ENCODE measurements at regions not wholly inside any gene's neighbourhood (a gene's known extent, or its start where the extent isn't known, plus 50 kb on each side); places are given as distances from the start of the nearest gene placed in this dataset.
"Not testable (repeated sequence)": the region's sequence is repeated elsewhere in the genome, so short reads cannot be mapped to it uniquely, and the experiment has no call there.

DNA sequence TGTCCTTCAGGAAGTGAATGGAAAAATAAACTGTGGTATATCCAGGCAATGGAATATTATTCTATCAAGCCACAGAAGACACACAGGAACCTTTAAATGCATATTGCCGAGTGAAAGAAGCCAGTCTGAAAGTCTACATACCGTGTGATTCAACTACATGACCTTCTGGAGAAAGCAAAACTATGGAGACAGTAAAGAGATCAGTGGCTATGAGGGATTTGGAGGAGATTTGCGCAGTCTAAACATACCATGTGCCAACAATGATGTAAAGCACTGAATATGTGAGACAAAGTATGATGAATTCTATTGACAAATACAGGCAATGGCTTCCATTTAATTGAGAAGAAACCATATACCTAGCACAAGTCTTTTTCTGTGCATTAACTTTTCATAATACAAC, 518.3 kb upstream of the ZNF337 start:
- DNase-seq: no peak

- DNase-seq: peak; percentile 4
Observed at GRCh38 chr20:26209171-26209941, 512.7 kb upstream of the ZNF337 start.

DNA sequence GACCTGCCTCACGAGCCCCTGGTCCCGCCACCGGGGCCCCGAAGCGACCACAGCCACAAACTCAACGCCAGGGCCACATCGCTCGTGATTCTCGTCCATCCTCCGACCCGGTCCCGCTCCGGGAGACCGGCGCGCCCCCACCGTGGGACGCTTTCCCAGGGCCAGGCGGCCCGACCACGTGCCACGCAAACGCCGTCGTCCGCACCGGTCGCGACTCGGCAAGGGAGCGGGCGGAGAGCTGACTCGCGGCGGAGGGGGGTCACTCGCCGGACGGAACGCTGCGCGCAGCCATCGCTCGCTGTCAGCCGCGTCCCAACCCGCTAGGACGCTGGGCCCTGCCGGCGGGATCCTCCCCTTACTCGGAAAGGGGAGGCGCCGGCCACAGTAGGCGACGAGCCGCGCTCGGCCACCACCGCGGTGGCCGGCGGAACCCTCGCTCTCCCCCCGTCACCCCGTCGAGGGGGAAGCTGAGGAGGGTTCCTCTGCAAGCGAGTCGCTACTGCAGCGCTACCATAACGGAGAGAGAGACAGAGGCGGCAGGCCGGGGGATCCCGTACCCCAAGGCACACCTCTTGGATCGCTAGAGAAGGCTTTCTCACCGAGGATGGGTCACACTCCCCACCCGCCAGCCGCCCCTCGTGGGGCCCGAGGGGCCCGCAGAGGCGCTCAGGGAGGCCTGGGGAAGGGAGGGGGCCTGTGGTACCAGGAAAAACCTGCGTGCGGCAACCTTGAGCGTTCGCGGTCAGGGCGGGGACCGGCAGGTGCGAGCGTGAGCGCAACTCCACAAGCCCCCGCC, 511.8 kb upstream of the ZNF337 start:
- DNase-seq: peak; percentile 55

DNA sequence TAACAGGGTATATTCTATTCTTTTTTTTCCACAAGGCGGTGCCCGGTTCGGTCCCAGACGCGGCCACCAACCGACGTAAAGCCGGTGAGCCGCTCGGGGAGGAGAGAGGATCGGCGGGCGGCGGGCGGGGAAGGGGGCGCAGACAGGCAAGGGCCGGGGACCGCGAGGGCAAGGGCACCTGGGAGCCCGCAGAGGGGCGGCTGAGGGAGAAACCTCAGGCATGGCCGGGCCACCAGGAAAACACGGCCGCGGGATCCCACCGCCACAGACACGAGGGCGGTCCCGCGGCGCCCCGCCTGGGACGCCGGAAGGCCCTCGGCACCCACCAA, 511.3 kb upstream of the ZNF337 start:
- DNase-seq: peak; percentile 21

DNA sequence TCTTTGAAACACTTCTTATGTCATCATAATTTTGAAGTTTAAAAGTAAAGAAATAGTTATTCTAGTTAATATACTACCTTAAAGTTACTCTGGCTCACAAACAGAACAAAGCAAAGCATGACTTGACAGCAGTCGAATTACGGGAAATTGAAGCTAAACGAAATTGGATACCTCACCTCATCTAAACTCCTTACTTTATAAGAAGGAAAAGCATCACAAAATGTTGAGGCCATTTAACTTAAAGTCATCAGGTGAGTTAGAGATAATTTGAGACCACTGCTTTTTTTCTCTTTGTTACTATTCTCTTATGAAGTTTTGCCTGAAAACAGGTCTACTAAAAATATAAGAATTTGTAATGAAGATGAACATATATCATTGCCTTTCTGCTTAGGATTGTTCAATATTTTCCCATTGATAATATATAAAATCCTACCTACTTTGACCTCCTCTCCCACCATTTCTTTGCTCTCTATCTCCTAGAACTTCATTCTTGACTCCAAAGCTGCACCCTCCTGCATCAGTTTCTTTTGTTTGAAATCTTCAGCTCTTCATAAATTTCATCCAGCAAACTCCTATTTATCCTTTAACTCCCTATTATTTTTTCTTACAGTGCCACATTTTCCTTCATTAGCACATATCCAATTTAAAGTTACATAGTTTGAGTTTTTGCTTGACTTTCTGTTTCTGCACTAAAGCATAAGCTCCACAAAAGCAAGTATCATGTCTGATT, 510.7 kb upstream of the ZNF337 start:
- no peak for DNase-seq

- DNase-seq: no peak
Observed at GRCh38 chr20:26205350-26205749, 508.7 kb upstream of the ZNF337 start.

DNA sequence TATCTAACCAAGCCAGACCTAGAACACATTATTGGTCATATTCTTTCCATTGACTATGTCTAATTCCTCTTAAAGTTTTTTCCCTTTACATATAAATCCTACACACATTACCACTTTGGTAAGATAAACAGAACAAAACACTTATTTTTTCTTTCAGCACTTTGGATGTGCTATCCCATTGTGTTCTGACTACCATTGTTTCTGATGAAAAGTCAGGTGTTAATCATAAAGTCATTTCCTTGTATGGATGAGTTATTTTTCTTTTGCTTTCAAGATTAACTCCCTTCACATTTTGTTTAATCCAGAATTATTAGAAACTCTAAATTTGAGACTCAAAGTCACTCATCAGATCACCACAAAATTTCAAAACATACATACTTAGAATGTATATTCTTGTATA, 504.4 kb upstream of the ZNF337 start:
- DNase-seq: not testable (repeated sequence)

GRCh38 chr20:26187329-26187728, 490.7 kb upstream of the ZNF337 start:
- DNase-seq: not testable (repeated sequence)

GRCh38 chr20:26183720-26184119, 487.1 kb upstream of the ZNF337 start:
- not testable (repeated sequence) for DNase-seq

DNA sequence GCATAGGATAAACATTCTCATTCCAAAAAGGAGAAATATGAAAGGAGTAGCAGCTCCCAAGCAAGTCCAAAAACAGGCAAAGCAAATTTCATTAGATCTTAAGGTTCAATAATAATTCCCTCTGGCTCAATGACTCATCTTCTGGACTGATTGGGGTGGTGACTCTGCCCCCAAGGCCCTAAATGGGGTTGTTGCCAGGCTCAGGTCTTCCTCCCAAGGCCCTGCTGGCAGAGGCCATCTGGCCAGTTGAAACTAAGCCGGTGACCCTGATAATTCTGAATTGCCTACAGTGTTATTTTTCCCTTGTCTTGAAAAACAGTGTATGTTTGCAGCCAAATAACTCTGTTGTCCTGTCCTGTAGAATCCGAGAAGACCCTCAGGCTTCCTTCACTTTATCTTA, 484.7 kb upstream of the ZNF337 start:
- not testable (repeated sequence) for DNase-seq

GRCh38 chr20:26171875-26172274, 475.2 kb upstream of the ZNF337 start:
- DNase-seq: not testable (repeated sequence)

- no peak for DNase-seq
Observed at GRCh38 chr20:26169506-26169905, 472.9 kb upstream of the ZNF337 start.

GRCh38 chr20:26167499-26167898, 470.8 kb upstream of the ZNF337 start:
- DNase-seq: no peak

- DNase-seq: no peak
Observed at GRCh38 chr20:26163890-26164289, 467.2 kb upstream of the ZNF337 start.

GRCh38 chr20:26163151-26163550, 466.5 kb upstream of the ZNF337 start:
- not testable (repeated sequence) for DNase-seq

DNA sequence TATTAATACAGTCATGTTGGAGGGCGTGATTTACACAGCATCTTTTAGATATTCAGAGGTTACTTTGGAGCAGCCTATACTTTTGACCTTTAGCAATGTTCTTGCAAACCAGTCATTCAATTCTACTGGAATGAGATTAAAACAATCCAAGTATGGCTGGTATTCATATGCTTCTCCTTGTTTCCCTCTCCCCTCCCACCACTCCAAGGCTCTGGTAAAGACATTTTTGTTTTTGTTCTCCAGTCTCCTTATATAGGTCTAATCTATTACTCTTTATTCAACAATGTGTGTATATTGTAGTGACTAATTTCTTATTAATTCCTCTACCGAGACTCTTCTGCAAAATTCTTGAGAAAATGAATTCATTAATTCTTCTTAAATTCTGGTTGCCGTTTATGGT, 465.1 kb upstream of the ZNF337 start:
- DNase-seq: not testable (repeated sequence)

DNA sequence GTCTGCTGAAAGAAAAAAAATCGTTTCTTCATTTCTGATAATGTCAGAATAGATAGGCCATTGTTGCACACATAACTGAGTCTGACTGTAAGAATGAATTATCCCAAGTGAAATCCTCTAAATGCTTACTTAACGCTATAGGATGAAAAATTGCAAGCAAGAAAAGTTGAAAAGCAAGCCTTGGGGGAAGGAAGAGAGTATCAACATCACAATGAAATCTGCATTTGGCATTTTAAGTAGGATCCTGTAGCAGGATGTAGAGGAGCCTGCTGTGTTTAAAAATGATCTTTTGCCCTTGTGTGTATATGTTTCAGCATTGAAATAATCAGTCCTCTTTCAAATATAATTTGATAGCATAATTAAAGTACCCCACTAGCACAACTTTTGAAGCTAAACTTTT, 464.3 kb upstream of the ZNF337 start:
- DNase-seq: not testable (repeated sequence)

GRCh38 chr20:26154224-26154623, 457.6 kb upstream of the ZNF337 start:
- DNase-seq: no peak

DNA sequence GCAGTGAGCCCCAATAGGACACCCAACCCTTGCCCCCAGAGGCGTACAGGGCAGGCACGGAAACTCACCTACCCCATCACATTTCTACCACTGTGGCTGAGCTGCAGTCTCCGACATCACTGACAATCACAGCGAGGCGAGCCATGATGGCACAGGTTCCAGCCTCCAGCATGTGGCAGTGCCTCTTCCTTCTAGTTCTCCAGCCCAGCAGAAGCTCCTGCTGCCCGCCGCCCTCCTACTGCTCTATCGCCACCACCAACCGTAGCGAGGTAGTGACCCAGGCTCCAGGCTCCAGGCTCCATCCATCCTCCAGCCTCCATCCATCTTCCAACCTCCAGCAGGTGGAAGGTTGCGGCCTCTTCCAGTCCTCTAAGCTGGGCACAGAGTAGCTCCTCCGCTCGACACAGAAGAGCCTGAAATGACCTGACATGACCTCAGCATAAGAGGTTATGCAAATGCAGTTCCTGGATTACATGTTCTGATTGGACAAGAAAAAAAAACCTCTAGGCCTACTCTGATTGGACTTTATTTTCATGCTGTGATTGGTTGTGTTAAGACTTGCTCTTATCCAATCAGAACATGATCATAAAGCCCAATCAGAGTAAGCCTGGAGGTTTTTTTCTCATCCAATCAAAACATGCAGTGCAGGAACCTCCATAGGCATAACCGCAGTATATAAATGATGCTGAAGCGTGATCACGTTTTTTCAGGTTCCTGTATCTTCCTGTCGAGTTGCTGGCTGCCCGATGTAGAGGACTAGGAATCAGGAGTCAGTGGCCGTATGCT, 438.9 kb upstream of the ZNF337 start:
- no peak for DNase-seq

DNA sequence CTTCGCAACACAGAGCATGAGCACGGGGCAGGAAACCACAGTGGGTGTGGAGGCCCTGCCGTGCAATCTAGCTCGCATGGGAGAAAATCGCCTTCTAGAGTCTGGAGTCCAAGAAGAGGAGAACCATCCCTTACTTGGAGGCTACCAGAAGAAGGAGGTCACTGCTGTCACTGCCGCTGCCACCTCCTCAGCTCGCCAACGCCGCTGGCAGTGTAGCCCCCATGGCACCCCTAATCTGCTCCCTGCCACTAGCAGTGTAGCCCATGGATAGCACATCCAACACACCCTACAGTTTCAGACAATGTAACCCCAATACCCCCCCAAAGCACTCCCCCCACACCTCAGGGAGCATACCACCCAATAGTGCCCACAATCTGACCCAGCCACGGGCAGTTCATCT, 438.0 kb upstream of the ZNF337 start:
- DNase-seq: no peak

DNA sequence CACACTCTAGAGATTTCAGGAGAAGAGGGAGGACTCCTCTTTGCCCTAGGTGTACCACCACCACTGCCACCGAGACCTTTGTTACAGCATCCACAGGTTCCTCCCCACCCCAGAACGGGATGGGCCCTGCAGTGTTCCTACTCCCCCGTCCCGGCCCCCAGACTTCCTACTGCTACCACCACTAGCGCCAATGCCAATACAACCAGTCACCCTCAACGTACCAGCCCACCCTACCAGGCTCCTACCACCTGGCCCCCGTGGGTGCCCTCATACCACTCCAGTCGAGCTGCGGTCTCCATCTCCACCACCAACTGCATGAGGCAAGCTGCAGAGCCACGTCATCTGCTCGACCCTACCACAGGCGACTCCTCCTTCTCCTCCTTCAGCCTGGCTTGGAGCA, 437.1 kb upstream of the ZNF337 start:
- not testable (repeated sequence) for DNase-seq

DNA sequence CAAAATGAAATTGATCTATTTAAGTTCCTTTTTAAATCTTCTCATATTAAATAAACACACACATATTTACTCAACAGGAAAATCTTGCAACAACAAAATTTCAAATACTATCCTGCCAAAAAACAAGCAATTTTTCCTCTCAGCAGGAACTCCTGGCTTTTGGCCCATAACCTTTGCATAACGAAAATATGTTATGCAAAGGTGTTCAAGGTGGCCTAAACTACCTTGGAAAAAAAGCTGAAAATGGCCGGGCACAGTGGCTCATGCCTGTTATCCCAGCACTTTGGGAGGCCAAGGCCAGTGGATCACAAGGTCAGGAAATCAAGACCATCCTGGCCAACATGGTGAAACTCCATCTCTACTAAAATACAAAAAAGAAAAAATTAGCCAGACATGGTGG, 424.3 kb upstream of the ZNF337 start:
- not testable (repeated sequence) for DNase-seq

- not testable (repeated sequence) for DNase-seq
Observed at GRCh38 chr20:26094498-26094897, 397.8 kb upstream of the ZNF337 start.
